Embryonic facial prominence (tissue), 1 donor: ENCODE measurements at regions not wholly inside any gene's neighbourhood (a gene's known extent, or its start where the extent isn't known, plus 50 kb on each side); places are given as distances from the start of the nearest gene placed in this dataset.
A peak's percentile ranks its signal among the peaks of the same experiment; 100 is the strongest.

Experiments used
- DNase-seq: peaks from one replicate; pipeline ENCODE4 v3.0.0-alpha.2; 2016; ENCODE audit errors: extremely low spot score

GRCh38 chr18:65411061-65411460, 339.8 kb upstream of the CDH7 start:
- no peak for DNase-seq

- DNase-seq, result no peak
Measured at GRCh38 chr18:65409261-65409660, 341.6 kb upstream of the CDH7 start.

- no peak for DNase-seq
Measured at GRCh38 chr18:65403534-65403933, 347.3 kb upstream of the CDH7 start.

GRCh38 chr18:65399091-65399490, 351.7 kb upstream of the CDH7 start:
- no peak for DNase-seq

GRCh38 chr18:65398347-65399075, 352.3 kb upstream of the CDH7 start:
- no peak for DNase-seq

- no peak for DNase-seq
Measured at GRCh38 chr18:65380986-65381385, 369.8 kb upstream of the CDH7 start.

- no peak for DNase-seq
Measured at GRCh38 chr18:65380571-65380970, 370.2 kb upstream of the CDH7 start.

GRCh38 chr18:65372904-65373303, 377.9 kb upstream of the CDH7 start:
- no peak for DNase-seq

GRCh38 chr18:65365245-65365980, 385.4 kb upstream of the CDH7 start:
- peak; percentile 46 for DNase-seq

- DNase-seq, result no peak
Measured at GRCh38 chr18:65363911-65364632, 386.7 kb upstream of the CDH7 start.

- DNase-seq, result no peak
Measured at GRCh38 chr18:65363011-65363410, 387.8 kb upstream of the CDH7 start.

- DNase-seq, result no peak
Measured at GRCh38 chr18:65359479-65359878, 391.3 kb upstream of the CDH7 start.

- DNase-seq, result no peak
Measured at GRCh38 chr18:65358306-65358705, 392.5 kb upstream of the CDH7 start.

GRCh38 chr18:65352186-65352585, 398.6 kb upstream of the CDH7 start:
- no peak for DNase-seq

GRCh38 chr18:65349635-65350034, 401.2 kb upstream of the CDH7 start:
- DNase-seq, result no peak

GRCh38 chr18:65347446-65347845, 403.4 kb upstream of the CDH7 start:
- DNase-seq, result no peak

GRCh38 chr18:65346086-65346485, 404.7 kb upstream of the CDH7 start:
- DNase-seq, result no peak

- no peak for DNase-seq
Measured at GRCh38 chr18:65343571-65343970, 407.2 kb upstream of the CDH7 start.

GRCh38 chr18:65336411-65336810, 414.4 kb upstream of the CDH7 start:
- DNase-seq, result no peak

GRCh38 chr18:65329010-65329409, 421.8 kb upstream of the CDH7 start:
- DNase-seq, result no peak

GRCh38 chr18:65326805-65327204, 424.0 kb upstream of the CDH7 start:
- DNase-seq, result no peak

GRCh38 chr18:65322895-65323294, 427.9 kb upstream of the CDH7 start:
- DNase-seq, result no peak

GRCh38 chr18:65298422-65298821, 452.4 kb upstream of the CDH7 start:
- no peak for DNase-seq
